ENCODE measurements at regions not wholly inside any gene's neighbourhood (a gene's known extent, or its start where the extent isn't known, plus 50 kb on each side); places are given as distances from the start of the nearest gene placed in this dataset.

GRCh38 chr10:90328459-90328858, 529.4 kb downstream of the HTR7 start:
- Histone ChIP-seq H3K27me3 (ENCODE audit: control insufficient read depth, insufficient read depth, low read length, poor library complexity, severe bottlenecking) (no peaks in the 10 kb centered on the region), H3K36me3 (ENCODE audit: control insufficient read depth, insufficient read depth, low read length) (no peaks in the 10 kb centered on the region), H3K4me1 (ENCODE audit: control insufficient read depth, insufficient read depth, low read length) (peaks cover 3% of the 10 kb centered on the region), H3K9ac (ENCODE audit: extremely low read depth, low read length, poor library complexity, severe bottlenecking) (no peak overlapping the region), H3K4me3 (ENCODE audit: low read length) (peak overlapping the region; percentile 8), H3K27ac (ENCODE audit: low read depth, low read length) (no peak overlapping the region), H3K9me3 (ENCODE audit: control insufficient read depth, low read length) (peaks cover 12% of the 10 kb centered on the region)
- WGBS, 2 experiments (ENCODE audit: insufficient coverage in 1 of 2, insufficient read length in 1 of 2), result 100% methylated on average over 1 of the region's 1 CpG; no CpG with 5 or more reads in 1 of the 2 experiments
- DNase-seq, result no peak
- Mint-ChIP-seq H3K9me3 (peaks cover 10% of the 10 kb centered on the region), H3K36me3 (ENCODE audit: low read depth) (no peaks in the 10 kb centered on the region), H3K27ac (no peak overlapping the region), H3K4me3 (no peak overlapping the region), H3K27me3 (ENCODE audit: insufficient read depth) (peaks cover 2% of the 10 kb centered on the region), H3K4me1 (peaks cover 7% of the 10 kb centered on the region)
- TF ChIP-seq, protein P1, sequence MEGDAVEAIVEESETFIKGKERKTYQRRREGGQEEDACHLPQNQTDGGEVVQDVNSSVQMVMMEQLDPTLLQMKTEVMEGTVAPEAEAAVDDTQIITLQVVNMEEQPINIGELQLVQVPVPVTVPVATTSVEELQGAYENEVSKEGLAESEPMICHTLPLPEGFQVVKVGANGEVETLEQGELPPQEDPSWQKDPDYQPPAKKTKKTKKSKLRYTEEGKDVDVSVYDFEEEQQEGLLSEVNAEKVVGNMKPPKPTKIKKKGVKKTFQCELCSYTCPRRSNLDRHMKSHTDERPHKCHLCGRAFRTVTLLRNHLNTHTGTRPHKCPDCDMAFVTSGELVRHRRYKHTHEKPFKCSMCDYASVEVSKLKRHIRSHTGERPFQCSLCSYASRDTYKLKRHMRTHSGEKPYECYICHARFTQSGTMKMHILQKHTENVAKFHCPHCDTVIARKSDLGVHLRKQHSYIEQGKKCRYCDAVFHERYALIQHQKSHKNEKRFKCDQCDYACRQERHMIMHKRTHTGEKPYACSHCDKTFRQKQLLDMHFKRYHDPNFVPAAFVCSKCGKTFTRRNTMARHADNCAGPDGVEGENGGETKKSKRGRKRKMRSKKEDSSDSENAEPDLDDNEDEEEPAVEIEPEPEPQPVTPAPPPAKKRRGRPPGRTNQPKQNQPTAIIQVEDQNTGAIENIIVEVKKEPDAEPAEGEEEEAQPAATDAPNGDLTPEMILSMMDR (conservative IDR thresholded peaks at IDR 0.05), result no peak

DNA sequence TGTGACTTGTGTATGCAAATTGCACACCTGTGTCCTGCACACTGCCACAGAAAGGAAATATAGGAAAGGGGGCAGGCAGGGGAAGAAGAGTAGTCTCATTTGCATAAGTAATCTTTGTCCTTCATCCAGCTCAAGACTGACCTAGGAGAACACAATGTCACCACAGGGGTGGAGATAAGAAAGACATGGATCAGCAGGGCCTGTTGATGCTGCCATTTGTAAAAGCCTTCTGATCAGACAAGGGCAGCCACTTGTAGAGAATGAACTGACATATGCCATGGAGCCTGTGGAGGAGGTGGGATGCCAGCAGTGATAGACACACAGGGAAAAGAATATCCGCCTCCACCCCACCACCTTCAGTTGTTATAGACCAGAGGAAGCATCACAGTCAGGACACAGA, 528.9 kb downstream of the HTR7 start:
- Histone ChIP-seq H3K4me1 (ENCODE audit: control insufficient read depth, insufficient read depth, low read length) (peaks cover 3% of the 10 kb centered on the region), H3K36me3 (ENCODE audit: control insufficient read depth, insufficient read depth, low read length) (no peaks in the 10 kb centered on the region), H3K27me3 (ENCODE audit: control insufficient read depth, insufficient read depth, low read length, poor library complexity, severe bottlenecking) (no peaks in the 10 kb centered on the region), H3K27ac (ENCODE audit: low read depth, low read length) (no peak overlapping the region), H3K9me3 (ENCODE audit: control insufficient read depth, low read length) (peaks cover 12% of the 10 kb centered on the region), H3K9ac (ENCODE audit: extremely low read depth, low read length, poor library complexity, severe bottlenecking) (no peak overlapping the region), H3K4me3 (ENCODE audit: low read length) (no peak overlapping the region)
- H3K4me1 Mint-ChIP-seq, result peaks cover 7% of the 10 kb centered on the region
- WGBS, 2 experiments (ENCODE audit: insufficient coverage in 1 of 2, insufficient read length in 1 of 2), result 75% methylated on average over 1 of the region's 1 CpG; no CpG with 5 or more reads in 1 of the 2 experiments
- TF ChIP-seq, protein P1 (conservative IDR thresholded peaks at IDR 0.05), result no peak
- no peaks in the 10 kb centered on the region for H3K36me3 Mint-ChIP-seq (ENCODE audit: low read depth)
- no peak overlapping the region for H3K4me3 Mint-ChIP-seq
- peak; percentile 54 for DNase-seq
- peaks cover 2% of the 10 kb centered on the region for H3K27me3 Mint-ChIP-seq (ENCODE audit: insufficient read depth)
- H3K9me3 Mint-ChIP-seq, result peaks cover 10% of the 10 kb centered on the region
- H3K27ac Mint-ChIP-seq, result no peak overlapping the region

GRCh38 chr10:90337316-90337715, 520.5 kb downstream of the HTR7 start:
- DNase-seq, result no peak
- no peak overlapping the region for H3K27ac Mint-ChIP-seq
- Histone ChIP-seq H3K9me3 (ENCODE audit: control insufficient read depth, low read length) (no peaks in the 10 kb centered on the region), H3K27ac (ENCODE audit: low read depth, low read length) (no peak overlapping the region), H3K36me3 (ENCODE audit: control insufficient read depth, insufficient read depth, low read length) (no peaks in the 10 kb centered on the region), H3K27me3 (ENCODE audit: control insufficient read depth, insufficient read depth, low read length, poor library complexity, severe bottlenecking) (no peaks in the 10 kb centered on the region), H3K9ac (ENCODE audit: extremely low read depth, low read length, poor library complexity, severe bottlenecking) (no peak overlapping the region), H3K4me3 (ENCODE audit: low read length) (no peak overlapping the region), H3K4me1 (ENCODE audit: control insufficient read depth, insufficient read depth, low read length) (no peaks in the 10 kb centered on the region)
- TF ChIP-seq, protein P1 (conservative IDR thresholded peaks at IDR 0.05), result no peak
- H3K27me3 Mint-ChIP-seq (ENCODE audit: insufficient read depth), result peaks cover under 1% of the 10 kb centered on the region
- WGBS, 2 experiments (ENCODE audit: insufficient coverage in 1 of 2, insufficient read length in 1 of 2), result 88% methylated on average over 1 of the region's 1 CpG; no CpG with 5 or more reads in 1 of the 2 experiments
- H3K4me1 Mint-ChIP-seq, result no peaks in the 10 kb centered on the region
- H3K4me3 Mint-ChIP-seq, result no peak overlapping the region
- no peaks in the 10 kb centered on the region for H3K9me3 Mint-ChIP-seq
- H3K36me3 Mint-ChIP-seq (ENCODE audit: low read depth), result no peaks in the 10 kb centered on the region
